HG03139 (cell line): ENCODE measurements at regions not wholly inside any gene's neighbourhood (a gene's known extent, or its start where the extent isn't known, plus 50 kb on each side); places are given as distances from the start of the nearest gene placed in this dataset.

ENCODE experiments used
- ATAC-seq: cut with Tn5 transposase; IDR thresholded peaks from one replicate; pipeline ENCODE4 v1.9.1; 2021; ENCODE audit not compliant: unreplicated experiment

DNA sequence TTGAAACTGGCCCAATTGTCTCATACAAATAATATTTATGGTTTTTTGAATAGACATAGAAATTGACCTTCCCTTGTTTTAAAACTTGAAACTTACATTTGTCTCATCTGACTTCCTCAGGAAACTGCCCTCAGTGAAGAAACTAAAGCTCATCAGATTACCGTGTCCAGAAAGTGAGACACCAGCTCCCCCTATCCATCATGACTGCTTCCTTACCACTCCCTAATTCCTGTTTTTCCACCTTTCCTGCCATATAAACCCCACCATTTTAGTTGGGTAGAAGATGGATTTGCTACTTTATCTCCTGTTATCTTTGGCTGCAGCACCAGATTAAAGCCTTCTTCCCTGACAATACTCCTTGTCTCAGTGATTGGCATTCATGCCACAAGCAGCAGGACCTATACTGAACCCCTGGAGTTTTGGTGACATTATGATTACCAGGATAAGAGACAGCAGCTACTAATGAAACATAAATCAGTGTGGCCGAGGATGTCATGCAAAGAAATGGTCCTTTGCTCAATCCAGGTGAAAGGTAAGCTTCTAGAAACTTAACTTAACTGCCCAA, 1627.6 kb upstream of the ZEB2 start:
- ATAC-seq: no peak

- no peak for ATAC-seq
These were observed 1624.1 kb upstream of the ZEB2 start for GRCh38 chr2:146143971-146144370.

DNA sequence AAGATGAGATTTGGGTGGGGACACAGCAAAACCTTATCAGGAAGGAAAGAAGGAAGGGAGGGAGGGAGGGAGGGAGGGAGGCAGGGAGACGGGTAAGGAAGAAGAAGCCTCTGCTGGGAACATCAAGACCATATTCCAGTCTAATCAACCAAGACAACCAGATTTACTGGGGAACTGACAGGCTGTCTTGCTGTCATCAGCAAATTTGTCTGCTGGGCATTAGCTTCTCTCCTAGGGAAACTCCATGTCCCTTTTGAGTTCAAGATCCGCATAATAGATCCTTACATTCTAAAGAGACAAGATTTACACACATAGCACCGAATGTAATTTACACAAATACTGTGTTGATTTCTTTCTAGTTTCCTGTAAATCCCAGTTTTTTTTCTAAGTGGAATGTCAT, 1618.9 kb upstream of the ZEB2 start:
- ATAC-seq: no peak

- no peak for ATAC-seq
These were observed 1615.3 kb upstream of the ZEB2 start for GRCh38 chr2:146135245-146135644.

GRCh38 chr2:146131785-146132184, 1611.9 kb upstream of the ZEB2 start:
- ATAC-seq: no peak

GRCh38 chr2:146131048-146131447, 1611.1 kb upstream of the ZEB2 start:
- no peak for ATAC-seq

DNA sequence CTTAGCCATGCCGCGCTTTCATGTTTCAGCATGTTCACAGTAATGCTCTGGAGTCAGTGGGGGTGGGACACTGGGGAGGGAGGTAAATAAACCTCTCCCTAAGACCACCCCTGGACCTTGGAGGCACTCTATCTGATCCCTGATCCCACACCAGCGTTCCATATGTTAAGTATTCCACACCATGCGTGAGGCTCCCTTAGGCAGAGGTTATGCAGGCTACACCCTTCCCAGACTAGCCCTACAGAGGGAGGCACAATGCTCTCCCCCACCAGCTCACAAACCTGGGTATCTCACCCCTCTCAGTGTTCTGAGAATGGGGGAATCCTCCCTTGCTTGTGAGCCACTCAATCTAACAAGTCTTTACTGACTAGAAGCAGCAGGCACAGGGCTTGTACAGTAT, 1610.4 kb upstream of the ZEB2 start:
- no peak for ATAC-seq

- ATAC-seq: no peak
These were observed 1609.3 kb upstream of the ZEB2 start for GRCh38 chr2:146129231-146129630.

DNA sequence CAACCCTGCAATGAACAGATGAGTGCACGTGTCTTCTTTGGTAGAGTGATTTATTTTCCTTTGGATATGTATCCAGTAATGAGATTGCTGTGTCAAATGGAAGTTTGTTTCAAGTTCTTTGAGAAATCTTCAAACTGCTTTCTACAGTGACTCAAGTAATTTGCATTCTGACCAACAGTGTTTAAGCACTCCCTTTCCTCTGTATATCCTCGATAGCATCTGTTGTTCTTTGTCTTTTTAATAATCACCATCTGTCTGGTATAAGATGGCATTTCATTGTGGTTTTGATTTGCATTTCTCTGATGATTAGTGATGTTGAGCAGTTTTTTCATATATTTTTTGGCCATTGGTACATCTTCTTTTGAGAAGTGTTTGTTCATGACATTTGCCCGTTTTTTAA, 1608.3 kb upstream of the ZEB2 start:
- no peak for ATAC-seq

DNA sequence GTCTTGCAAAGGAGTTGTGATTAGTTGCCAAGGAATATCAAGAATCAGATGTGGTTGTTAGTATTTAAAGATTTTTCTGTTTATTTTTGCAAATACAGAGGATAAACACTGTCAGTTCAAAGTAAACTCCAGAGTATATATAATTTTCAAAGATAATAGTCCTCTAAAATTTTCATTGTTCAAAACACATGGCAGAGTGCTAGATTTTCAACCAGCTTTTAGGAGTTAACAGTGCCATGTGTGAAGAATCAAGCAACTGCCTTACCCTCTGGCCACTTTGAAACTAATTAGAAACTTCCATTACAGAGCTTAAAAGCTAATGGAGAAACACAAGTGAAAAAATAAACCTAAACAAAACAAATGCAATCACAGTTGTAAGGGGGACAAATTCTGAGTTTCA, 1605.6 kb upstream of the ZEB2 start:
- no peak for ATAC-seq

DNA sequence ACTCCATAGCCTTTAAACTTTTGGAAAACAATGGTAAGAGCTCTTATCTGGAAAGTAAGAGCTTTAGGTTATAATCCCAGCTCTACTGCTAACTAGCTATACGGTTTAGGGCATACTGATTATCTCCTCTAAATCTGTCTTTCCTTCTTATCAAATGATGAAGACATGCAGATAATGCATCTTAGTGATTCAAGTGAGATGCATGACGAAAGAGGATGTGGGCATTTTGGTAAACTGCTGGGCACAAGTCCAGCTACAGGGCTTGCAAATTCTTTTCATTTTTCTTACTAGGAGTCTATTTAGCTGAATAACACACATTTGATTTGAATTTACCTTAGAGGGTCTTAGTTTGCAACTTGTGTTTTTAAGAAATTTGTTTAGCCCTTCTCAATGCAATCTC, 1604.8 kb upstream of the ZEB2 start:
- no peak for ATAC-seq

DNA sequence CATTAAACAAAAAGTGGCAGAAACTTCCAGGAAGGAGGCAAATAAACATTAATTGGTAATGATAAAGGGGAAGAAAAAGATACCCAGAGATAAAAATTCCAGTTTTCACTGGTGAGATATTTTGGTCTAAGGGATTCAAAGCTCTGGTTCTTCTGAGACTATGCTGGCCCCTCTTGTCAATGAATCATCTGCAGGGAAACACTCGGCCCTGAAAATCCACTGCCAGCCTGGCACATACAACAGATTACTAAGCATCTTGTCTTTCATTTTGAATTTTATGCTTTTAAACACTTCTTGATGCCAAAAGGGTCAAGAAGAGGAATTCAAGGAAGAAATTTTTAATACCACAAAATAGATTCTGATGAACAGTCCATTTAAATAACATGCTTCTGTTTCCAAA, 1603.8 kb upstream of the ZEB2 start:
- no peak for ATAC-seq

GRCh38 chr2:146123256-146123655, 1603.3 kb upstream of the ZEB2 start:
- ATAC-seq: no peak

- no peak for ATAC-seq
These were observed 1599.7 kb upstream of the ZEB2 start for GRCh38 chr2:146119586-146119985.

GRCh38 chr2:146108993-146109392, 1589.1 kb upstream of the ZEB2 start:
- ATAC-seq: no peak

DNA sequence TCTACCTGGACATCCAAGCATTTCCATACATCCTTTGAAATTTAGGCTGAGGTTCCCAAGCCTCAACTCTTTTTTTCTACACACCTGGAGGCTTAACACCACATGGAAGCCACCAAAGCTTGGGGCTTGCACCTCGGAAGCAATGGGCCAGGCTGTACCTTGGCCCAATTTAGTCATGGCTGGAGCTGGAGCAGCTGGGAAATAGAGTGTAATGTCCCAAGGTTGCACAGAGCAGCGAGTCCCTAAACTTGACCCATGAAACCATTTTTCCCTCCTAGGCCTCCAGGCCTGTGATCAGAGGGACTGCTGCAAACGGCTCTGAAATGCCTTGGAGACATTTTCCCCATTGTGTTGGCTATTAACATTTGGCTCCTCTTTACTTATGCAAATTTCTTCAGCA, 1574.3 kb upstream of the ZEB2 start:
- ATAC-seq: no peak

GRCh38 chr2:146081459-146081858, 1561.5 kb upstream of the ZEB2 start:
- no peak for ATAC-seq

- no peak for ATAC-seq
These were observed 1561.0 kb upstream of the ZEB2 start for GRCh38 chr2:146080925-146081324.

DNA sequence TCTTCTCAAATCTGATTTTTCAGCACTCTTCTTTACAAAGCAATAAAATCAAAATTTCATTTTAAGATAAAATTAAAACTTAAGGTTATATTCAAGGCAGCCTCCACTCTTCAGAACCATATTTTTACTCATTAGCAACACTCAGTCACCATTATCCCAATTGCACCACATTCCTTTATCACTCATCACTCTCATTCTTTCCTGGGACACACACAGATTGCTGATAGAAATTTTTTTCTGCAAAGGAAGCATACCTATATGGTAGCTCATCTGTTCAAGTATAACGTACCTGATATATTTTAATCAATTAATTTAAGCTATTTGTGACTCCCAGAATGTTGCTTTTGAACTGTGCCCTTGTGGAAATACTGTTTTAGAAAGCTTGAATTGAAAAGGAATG, 1559.3 kb upstream of the ZEB2 start:
- ATAC-seq: no peak

GRCh38 chr2:146077156-146077555, 1557.2 kb upstream of the ZEB2 start:
- ATAC-seq: no peak

DNA sequence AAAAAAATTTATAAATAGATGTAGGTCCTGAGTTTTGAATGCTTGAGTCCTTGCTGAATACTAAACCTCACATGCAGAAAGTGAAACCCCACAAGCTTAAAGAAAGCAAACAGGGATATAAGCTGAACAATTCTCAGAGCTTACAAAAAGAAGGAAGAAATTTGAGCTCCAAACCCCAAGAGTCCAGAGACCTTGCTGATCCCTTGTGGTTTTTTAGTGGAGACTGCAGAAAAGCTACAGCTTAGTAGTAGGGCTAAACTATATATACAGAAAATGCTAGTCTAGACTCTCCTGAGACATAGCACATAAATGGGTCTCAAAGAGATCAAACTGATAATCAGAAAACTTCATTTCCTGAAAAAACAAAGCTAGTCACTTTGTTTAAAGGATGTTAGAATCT, 1548.1 kb upstream of the ZEB2 start:
- ATAC-seq: no peak

DNA sequence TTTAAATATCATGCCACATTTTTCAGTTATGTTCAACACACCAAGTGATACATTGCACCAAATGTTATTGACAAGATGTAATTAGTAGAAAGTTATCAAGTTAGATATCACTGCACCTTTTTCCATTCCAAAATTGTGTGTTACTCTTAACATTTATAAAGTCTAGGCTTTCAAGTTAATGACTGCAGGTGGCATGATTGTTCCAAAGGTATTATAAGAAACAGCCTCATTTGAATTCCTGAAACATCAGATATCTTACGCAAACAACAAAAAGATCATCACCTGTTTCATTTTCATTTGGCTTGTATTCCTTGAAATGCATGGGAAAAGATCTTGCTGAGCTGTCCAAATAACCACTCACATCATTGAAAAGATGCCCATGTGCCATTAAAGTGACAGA, 1528.2 kb upstream of the ZEB2 start:
- no peak for ATAC-seq

DNA sequence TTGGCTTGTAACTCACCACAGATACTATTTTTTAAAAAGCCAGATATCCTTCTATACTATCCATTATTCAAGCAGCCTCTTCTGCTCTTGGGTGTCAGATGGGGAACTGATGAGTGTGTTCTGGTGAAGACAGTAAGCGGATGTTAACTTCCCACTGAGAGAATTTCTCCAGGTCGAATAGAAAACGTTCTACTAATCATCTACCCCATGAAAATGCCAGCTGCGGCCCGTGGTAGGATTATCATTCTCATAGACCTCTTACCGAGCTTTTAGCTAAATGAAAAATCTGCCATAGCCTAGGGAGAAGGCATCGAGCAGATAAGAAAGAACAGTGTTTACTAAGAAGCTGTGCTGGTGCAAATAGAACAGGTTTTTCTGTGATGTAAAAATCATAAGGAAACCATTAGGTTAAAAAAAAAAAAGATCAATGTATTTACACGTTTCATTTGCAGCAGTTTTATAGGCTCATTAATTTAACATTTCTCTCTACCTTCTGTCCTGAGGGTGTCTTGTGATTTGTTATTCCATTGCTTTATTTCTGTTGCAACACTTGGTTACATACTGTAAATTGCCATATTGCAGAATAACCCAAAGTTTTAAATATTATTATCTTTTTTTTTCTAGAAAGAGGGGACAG, 1521.5 kb upstream of the ZEB2 start:
- no peak for ATAC-seq
